ENCODE measurements at regions not wholly inside any gene's neighbourhood (a gene's known extent, or its start where the extent isn't known, plus 50 kb on each side); places are given as distances from the start of the nearest gene placed in this dataset.

DNA sequence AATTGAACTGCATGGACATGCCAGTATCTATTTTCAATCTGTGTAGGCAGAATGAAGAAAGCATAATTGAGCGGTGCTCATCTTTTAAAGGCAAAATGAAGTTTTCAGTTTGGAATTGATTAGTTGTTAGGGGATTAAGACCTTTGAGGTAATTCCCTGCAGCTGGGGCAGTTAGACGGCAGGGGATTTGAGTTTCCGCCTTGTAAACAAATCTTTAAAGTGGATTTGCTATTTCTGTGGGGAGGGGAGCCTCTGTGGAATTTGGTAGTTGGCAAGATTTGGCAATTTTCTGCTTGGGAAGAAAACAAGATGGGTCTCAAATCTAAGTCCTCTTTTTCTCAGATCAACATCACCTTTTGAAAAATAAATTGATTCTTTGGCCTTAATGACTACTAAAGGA lies 212.5 kb upstream of the CNTN6 start:
- TF ChIP-seq, protein P1, sequence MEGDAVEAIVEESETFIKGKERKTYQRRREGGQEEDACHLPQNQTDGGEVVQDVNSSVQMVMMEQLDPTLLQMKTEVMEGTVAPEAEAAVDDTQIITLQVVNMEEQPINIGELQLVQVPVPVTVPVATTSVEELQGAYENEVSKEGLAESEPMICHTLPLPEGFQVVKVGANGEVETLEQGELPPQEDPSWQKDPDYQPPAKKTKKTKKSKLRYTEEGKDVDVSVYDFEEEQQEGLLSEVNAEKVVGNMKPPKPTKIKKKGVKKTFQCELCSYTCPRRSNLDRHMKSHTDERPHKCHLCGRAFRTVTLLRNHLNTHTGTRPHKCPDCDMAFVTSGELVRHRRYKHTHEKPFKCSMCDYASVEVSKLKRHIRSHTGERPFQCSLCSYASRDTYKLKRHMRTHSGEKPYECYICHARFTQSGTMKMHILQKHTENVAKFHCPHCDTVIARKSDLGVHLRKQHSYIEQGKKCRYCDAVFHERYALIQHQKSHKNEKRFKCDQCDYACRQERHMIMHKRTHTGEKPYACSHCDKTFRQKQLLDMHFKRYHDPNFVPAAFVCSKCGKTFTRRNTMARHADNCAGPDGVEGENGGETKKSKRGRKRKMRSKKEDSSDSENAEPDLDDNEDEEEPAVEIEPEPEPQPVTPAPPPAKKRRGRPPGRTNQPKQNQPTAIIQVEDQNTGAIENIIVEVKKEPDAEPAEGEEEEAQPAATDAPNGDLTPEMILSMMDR (conservative IDR thresholded peaks at IDR 0.05; ENCODE audit: low read depth, low read length): no peak
- no peak for TF ChIP-seq EZH2 (IDR thresholded peaks at IDR 0.05; ENCODE audit: borderline replicate concordance, low read depth, low read length, poor library complexity, severe bottlenecking)
